Body of pancreas (tissue), 4 donors: ENCODE measurements at regions not wholly inside any gene's neighbourhood (a gene's known extent, or its start where the extent isn't known, plus 50 kb on each side); places are given as distances from the start of the nearest gene placed in this dataset.

Experiments used
- POLR2A ChIP-seq, 3 donors: fragments of 450-650 bp; IDR thresholded peaks; one replicate each; pipeline ENCODE4 v1.6.1; 2016; ENCODE audit warnings: antibody characterized with exemption in 3 of 3, mild to moderate bottlenecking in 2 of 3
- TF ChIP-seq, protein P1 (sequence below), 7 experiments: fragments of 450-650 bp in 4 of 7; fragments of 200-600 bp in 3 of 7; sonication (generic) in 3 of 7; IDR thresholded peaks; one replicate each; pipeline ENCODE4 v1.5.1; 2016 to 2019; ENCODE audit warnings: antibody characterized with exemption in 7 of 7

- TF ChIP-seq, protein P1, sequence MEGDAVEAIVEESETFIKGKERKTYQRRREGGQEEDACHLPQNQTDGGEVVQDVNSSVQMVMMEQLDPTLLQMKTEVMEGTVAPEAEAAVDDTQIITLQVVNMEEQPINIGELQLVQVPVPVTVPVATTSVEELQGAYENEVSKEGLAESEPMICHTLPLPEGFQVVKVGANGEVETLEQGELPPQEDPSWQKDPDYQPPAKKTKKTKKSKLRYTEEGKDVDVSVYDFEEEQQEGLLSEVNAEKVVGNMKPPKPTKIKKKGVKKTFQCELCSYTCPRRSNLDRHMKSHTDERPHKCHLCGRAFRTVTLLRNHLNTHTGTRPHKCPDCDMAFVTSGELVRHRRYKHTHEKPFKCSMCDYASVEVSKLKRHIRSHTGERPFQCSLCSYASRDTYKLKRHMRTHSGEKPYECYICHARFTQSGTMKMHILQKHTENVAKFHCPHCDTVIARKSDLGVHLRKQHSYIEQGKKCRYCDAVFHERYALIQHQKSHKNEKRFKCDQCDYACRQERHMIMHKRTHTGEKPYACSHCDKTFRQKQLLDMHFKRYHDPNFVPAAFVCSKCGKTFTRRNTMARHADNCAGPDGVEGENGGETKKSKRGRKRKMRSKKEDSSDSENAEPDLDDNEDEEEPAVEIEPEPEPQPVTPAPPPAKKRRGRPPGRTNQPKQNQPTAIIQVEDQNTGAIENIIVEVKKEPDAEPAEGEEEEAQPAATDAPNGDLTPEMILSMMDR (IDR thresholded peaks at IDR 0.05), result no peak
- TF ChIP-seq POLR2A (IDR thresholded peaks at IDR 0.05), result no peak
Measured at GRCh38 chr1:191675856-191676783, 482.1 kb upstream of the RGS18 start.
